Stimulated activated CD8-positive, alpha-beta memory T cell treated with anti-CD3 and anti-CD28 coated beads, Interleukin-4, amount 100 ng/mL, for 24 hours (primary cell): ENCODE measurements at regions not wholly inside any gene's neighbourhood (a gene's known extent, or its start where the extent isn't known, plus 50 kb on each side); places are given as distances from the start of the nearest gene placed in this dataset.
"Not testable (repeated sequence)": the region's sequence is repeated elsewhere in the genome, so short reads cannot be mapped to it uniquely, and the experiment has no call there.

ENCODE experiments used
- DNase-seq: peaks from one replicate; pipeline ENCODE4 v3.0.0-alpha.2; 2020; ENCODE audit warnings: low read depth

DNA sequence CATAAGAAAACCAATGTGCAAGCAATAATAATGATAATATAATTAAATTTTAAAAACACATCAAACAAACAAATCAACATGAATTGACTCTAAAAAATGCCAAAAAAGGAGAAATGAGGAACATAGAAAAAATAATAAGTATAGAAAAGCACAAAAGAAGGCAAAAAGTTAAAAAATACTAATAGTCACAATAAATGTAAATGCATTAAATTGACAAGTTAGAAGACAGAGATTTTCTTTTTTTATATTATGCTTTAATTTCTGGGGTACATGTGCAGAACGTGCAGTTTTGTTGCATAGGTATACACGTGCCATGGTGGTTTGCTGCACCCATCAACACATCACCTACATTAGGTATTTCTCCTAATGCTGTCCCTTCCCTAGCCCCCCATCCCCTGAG lies 767.0 kb downstream of the ADCYAP1 start:
- DNase-seq = not testable (repeated sequence)

DNA sequence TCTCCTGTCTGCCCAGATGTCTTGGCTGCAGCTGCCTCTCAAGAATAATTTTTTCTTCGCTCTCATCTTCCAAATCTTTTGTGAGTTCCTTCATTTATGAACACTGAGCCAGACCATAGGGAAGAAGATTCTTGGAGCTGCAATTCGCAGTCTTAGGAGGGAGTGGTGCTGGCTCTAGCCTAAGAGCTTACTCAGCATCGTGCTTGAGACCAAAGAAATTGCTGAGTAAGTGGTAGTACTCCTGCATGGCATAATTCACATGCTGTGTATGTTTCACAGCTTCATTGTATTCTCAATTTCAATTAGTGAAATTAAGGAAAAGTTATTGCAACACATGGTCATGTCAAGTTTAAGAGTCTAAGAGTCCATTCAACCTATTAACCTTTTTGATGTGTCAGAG lies 771.7 kb downstream of the ADCYAP1 start:
- no peak for DNase-seq

DNA sequence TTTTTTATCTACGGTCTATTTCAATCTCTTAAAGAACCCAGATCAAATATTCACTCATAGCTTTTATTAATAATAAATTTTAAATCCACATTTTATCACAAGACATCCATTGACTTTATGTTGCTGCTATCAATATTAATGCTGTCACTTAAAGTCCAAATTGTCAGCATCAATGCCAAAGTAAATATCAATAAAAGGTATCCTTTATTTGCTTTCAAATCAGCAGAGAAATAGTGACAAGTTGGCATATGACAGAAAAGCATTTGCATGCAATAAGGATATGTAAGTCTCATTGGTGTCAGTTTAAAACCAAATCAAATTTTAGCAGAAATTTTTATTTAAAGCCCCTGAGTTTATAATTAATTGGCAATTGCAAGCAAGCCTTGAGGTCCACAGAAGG lies 775.4 kb downstream of the ADCYAP1 start:
- DNase-seq = no peak

DNA sequence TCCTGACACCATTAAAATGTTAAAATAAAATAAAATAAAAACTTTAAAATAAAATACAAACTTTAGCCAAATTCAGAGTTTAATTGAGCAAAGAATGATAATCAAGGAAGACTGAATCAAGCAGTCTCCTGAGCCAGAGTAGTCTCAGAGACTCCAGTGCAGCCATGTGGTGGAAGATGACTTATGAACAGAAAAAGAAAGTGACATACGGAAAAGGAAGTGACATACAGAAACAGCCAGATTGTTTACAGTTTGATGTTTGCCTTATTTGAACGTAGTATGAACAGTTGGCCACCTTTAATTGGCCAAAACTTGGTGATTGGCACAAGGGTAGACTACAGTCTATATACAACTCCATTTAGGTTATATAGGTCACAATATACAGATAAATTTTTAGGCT lies 787.2 kb downstream of the ADCYAP1 start:
- DNase-seq = no peak

DNA sequence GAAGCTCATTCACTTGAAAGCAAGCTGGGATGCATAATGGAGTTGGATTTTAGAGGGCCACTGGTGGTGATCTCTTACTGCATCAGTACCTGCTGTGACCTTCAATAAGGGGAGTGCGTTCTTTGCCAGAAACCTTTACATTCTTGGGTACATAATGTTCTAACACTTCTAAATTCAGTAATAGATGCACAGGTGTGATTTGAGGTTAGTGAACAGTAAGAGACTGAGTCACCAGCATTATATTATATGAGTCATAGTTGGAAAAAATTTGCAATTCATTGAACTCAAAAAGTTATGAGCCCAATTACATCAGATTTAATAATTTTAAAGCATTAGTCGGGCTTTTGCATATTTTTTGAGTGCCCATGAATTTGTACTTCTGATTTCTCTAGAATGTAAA lies 803.3 kb downstream of the ADCYAP1 start:
- no peak for DNase-seq

DNA sequence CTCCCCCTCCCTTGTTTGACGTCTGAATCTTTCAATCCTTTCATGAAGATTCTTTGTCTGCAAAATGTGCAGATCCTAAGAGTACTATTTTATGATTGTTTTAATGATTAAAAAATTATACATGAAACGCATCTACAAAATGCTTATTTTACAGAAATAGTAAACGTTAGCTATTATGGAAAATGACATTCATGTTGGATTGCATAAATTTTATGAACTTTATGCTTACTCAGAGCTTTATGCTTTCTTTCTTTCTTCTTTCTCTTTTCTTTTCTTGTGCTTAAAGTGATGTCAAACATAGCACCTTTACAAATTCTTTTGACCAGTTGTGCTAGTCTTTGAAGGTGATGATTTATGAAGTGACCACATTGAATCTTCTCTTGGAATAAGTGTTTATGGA lies 805.4 kb downstream of the ADCYAP1 start:
- no peak for DNase-seq

DNA sequence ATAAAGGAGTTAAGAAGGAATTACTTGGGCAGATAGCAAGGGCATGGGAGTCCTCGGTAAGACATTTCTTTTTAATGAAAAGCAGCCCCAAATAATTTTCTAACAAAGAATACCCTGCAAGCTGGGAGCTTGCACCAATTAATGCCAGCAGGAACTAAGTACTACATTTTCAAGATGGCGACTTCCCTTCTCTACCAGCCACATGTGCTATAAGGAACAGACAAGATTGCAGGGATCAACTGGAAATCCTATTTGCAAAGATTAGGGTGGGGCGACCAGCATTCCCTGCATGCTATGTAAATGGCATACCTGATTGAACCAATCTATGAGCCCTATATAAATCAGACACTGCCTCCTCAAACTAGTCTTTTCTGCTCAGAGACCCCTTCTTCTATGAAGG lies 827.5 kb downstream of the ADCYAP1 start:
- DNase-seq = no peak

DNA sequence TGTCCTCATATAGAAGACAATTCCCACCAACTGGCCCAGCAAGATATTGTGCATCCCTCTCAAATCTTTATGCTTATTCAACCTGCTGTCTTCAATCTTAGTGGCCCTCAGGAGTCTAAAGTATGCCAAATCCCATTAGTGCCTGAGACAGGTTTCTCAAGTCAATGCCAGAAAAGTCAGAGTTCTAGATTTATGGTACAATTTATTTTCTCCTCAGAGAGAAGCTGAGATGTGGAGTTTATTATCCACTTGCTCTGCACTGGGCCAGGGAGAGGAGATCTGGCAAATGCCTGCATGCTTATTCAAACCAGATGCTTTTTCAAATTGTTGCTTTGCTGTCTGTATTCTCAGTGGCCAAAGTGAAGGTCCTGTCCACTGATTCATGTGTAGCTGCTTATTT lies 825.2 kb downstream of the METTL4 start:
- no peak for DNase-seq

DNA sequence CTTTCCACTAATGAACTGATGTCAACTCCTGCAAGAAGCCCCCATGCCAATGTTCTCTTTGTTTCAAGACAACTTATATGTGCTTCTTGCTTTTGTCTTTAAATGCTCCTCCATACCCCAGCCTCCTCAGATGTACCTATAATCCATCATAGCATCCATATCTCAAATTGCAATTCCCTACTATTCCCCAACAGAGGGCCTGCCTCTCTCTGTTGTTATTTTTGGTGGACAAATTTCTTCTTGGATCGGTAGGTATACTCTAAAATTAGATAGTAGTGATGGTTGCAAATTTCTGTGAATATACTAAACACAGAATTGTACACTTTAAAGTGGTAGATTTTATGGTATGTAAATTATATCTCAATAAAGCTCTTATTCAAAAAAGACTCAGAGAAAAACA lies 820.1 kb downstream of the METTL4 start:
- DNase-seq = no peak

DNA sequence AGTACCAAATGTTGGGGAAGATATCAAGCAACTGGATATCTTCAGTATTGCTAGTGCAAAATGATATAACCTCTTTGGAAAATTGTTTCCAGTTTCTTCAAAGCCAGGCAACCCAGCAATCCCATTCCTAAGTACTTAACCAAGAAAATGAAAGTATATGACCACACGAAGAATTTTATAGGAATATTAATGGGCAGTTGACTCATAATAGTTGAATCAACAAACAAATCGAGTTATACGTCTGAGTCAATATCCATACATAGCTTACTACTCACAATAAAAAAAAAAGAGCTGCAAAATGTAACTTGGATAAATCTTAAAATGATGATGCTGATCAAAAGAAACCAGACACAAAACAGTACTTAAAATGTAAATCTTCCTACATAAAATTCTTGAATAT lies 810.4 kb downstream of the METTL4 start:
- DNase-seq = no peak

DNA sequence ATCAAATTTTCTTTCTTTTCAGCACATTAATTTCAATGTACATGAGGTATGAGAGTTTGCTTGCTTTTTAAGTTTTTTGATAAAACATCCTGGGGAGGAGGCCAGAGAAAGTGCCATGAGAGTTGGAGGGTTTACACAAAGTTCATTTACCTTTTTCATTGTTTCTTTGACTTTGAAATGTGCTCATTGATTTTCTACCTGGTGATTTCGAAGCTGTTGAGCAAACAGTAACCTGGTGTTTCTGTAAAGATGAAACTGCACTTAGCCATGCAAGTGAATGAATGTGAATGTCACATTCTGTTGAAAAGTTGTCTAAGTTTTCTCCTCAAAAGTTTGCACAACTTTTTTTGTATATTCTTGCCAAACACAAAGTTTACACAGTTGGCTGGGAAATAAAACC lies 797.0 kb downstream of the METTL4 start:
- no peak for DNase-seq

DNA sequence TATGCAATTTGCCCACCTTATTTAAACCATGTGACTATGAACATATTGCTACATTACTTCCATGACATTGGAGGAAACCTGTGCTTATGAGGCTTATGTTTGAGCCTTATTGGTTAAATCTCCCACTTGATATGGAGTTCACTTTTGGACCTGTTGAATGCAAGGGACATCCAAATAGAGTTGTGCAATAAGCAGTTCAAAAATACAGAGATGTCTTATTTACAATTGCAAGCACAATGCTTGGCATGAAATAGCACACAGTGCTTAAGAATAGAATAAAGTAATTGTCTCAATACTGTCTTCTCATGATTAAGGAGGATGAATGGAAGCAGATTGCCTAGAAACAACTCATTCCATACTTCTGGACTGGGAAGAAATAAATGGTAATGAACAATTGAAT lies 793.5 kb downstream of the METTL4 start:
- no peak for DNase-seq

DNA sequence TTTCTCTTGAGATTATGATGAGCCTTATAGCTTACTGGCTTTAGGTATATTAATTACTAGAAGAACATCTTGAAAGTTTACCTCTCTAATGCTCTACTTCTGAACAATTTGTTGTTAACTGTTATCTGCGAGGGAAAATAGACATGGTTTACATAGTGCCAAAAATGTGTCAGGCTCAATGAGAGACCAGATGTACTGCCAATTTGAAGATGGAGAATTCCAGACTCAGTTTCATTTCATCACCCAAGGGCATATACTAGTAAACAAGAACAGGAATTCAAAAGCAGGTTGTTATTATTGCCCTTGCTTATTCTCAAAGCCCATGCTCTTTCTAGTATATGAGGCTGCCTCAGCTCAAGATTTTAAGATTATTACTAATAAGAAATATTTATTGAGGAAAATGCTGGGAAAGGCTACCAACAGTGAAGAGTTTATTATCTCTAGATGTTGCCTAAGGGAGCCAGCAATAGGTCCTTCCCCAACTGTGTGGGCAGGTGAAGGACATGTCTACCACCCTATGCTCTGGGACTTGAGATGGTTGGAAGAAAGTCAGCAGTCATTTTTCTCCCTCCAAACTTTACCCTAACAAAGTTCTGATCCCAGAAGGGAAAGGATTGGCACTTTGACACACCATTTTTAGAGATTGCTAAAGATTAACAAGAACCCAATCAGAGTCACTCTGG lies 792.7 kb downstream of the METTL4 start:
- DNase-seq = no peak

DNA sequence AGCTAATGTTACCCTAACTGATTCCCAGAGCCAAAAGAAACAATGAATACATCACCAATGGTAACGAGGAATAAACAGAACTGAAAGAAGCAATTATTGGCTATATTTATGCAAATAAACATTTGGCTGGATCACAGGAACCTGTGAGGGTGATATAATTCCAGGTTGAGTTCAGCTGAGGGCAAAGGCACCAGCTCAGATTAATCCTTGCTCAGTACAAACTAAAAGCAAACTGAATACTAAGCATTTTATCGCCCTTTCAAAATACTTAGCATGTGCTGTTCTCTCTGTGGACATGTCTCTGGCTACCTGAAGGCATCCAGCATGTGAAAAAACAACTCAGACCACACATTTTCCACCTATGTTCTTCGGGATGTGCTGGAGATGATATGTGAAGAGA lies 791.7 kb downstream of the METTL4 start:
- DNase-seq = no peak

DNA sequence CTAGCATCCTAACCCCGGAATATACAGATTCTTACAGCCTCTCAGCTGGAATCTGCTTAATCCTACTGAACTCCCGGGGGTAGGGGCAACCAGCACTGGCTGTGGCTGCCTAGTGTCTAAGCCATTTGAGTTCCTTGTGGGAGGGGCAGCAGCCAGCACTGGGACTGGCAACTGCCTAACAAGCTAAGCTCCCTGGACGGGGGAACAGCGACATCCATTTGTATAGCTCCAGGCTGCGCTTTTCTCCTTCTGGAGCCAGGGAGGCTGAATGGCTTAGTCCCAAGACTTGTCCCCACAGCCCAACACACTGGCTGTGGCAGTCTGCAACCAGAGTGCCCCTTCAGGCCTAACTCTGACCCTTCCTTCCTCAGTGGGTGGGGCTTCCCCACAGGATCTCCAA lies 787.2 kb downstream of the METTL4 start:
- DNase-seq = no peak

DNA sequence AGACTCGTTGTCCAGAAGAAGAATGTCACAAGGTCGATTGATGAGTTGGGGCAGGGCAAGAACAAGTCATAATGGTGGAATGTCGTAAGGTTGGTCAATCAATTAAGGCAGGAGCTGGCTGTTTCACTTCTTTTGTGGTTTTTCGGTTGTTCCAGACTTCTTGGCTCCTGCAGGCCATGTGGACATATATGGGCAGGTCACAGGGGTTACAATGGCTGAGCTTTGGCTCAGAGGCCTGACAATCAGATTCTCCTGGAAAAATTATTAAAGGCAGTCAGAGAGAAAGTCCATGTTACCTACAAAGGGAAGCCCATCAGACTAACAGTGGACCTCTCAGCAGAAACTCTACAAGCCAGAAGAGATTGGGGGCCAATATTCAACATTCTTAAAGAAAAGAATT lies 785.3 kb downstream of the METTL4 start:
- DNase-seq = not testable (repeated sequence)

DNA sequence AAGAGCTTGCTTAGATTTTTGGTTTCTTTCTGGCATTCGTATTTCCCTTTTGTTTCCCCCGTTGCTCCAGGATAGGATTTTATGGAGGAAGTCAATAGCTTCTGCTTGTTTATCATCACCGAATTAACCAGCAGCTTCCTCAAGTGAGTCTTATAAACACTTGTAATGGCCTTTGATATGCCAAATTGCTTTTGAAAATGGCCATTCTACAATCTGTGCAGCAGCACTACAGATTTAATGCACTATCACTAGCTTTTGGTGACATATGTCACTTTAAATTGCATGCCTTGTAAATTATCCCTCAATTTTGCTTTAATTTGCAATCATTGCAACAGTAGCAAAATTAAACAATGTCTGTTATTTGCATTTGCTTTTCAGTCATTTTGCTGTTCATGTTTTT lies 774.7 kb downstream of the METTL4 start:
- no peak for DNase-seq

DNA sequence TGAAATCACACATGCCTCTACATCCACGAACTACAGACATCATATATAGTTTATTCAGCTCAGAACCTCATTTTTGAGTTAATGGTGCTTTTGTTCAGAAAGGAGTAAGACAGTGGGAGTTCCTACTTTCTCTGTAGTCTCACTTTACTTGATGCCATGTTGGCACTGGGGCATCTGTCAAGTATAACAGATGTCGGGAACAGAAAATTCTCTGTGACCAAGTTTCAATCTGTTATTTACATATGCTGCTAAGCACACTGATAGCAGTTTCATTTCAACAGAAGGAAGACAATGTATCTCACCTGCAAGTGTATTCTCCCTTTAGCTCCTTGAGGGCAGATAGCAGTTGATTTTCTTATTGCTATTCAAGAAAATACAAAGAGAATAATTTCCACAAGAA lies 774.1 kb downstream of the METTL4 start:
- no peak for DNase-seq

DNA sequence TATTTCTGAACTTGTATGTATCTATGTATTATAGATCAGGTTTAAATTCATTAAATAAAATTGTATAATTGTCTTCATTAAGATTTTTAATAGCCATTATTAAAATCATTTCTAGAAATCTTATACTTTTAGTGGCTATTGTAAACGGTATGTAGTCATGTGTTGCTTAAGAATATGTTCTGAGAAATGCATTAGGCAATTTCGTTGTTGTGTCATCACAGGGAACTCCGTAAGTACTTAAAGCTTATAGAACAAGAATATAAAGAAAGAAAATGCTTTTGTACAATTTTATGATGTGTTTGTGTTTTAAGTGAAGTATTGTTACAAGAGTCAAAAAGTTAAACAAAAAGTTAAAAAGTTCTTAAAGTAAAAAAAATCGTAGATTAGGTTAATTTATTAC lies 765.8 kb downstream of the METTL4 start:
- DNase-seq = no peak

DNA sequence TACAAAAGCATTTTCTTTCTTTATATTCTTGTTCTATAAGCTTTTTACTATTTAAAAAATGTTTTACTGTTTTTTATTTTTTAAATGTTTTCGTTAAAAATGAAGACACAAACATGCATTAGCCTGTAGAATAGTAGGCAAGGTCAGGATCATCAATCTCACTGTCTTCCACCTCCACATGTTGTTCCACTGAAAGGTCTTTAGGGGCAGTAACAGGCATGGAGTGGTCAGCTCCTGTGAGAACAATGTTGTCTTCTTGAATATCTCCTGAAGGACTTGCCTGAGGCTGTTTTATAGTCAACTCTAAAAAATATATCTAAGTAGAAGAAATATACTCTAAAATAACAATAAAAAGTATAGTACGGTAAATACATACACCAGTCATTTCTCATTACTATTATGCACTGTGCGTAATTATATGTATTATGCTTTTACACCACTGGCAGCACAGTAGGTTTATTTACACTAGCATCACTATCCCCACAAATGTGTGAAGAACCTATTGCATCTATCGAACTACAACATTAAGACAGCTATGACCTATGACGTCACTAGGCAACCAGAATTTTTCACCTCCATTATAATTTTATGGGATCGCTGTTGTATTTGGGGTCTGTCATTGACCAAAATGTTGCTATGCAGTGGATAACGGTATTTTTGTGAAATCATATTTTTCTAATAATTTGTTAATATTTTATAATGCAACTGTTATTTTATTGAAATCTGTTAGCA lies 764.3 kb downstream of the METTL4 start:
- no peak for DNase-seq

DNA sequence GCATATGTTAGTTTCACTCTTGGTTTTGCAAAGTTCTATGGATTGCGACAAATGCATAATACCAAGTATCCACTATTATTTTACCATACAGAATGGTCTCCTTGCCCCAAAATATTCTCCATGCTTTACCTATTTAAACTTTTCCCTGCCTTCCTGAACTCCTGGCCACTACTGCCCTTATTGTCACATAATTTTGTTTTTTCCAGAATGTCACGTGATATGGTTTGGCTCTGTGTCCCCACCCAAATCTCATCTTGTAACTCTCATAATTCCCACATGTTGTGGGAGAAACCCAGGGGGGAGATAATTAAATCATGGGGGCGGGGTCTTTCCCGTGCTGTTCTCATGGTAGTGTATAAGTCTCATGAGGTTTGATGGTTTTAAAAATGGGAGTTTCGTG lies 760.0 kb downstream of the METTL4 start:
- DNase-seq = no peak

DNA sequence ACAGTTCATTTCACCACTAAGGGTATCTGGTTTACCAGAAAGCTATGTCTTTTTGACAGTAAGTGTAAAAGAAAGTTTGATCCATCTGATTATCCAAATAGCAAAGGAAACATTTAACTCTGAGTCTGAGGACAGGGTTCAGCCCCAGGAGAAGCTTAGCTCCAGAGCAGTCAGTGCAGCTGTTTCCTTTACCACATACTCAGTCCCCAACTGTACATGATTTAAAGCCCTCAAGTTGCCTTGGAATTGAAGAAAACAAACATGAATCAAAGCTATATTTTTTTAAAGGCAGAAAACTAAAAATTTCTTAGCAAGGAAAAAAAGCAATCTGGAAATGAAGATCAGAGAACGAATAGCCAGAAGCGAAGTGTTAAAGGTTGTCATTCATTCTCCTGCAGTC lies 746.0 kb downstream of the METTL4 start:
- no peak for DNase-seq

DNA sequence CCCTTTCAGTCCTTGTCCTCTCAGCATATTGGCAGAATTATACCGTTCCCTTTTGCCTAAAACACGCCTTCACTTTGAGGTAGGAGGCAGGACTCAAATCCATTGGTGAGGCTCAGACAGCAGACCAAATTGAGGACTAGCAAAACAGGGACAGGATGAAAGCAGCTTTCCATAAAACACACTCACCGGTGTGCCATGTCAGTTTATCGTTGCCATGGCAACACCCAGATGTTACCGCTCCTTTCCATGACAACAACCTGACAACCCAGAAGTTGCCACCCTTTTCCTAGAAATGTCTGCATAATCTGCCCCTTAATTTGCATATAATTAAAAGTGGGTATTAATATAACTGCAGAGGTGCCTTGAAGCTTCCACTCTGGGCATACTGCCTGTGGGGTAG lies 730.4 kb downstream of the METTL4 start:
- no peak for DNase-seq

DNA sequence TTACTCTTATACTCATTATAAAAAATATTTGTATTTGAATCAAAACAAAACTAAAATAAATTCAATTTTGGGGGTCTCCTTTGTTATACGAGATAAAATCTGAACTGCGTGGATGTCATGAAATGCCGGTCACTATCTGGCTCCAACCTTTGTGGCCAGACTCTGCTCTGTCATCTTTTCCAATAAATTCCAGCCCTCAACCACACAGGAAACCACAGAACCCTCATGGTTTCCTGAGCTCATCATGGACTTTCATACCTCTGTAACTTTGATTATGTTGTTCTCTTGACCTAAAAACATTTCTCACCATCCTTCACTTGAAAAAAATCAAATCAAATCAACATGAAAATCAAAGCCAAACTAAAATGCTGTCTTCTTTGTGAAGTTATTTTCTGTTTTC lies 724.7 kb downstream of the METTL4 start:
- no peak for DNase-seq
